MCF 10A (cell line): ENCODE measurements at regions not wholly inside any gene's neighbourhood (a gene's known extent, or its start where the extent isn't known, plus 50 kb on each side); places are given as distances from the start of the nearest gene placed in this dataset.

Experiments
- BruUV-seq: library from RNA; stranded (reverse); fragments of 400-500 nt; replicated peaks from 2 replicates; lab custom pipeline; 2021; lab: Mats Ljungman, UMichigan
- CTCF ChIA-PET: fragments of 300-600 bp; sonication (Branson Sonifier 250); formaldehyde crosslinking; extraction: SDS; loops from one replicate; lab custom pipeline; 2021; ENCODE audit warnings: antibody characterized with exemption, inconsistent platforms; lab: Yijun Ruan, JAX
- POLR2A ChIA-PET: fragments of 300-600, 350-650 bp; sonication (Branson Sonifier 250); formaldehyde crosslinking; extraction: SDS; loops from one replicate; lab custom pipeline; 2020; ENCODE audit warnings: antibody characterized with exemption, inconsistent platforms; lab: Yijun Ruan, JAX
- DNase-seq: peaks from one replicate; pipeline ENCODE4 v3.0.0-alpha.2; 2018; ENCODE audit not compliant: unreplicated experiment
- H3K27ac Mint-ChIP-seq: one replicate; pipeline ENCODE4 v1.8.0; 2022; ENCODE audit warnings: mild to moderate bottlenecking, low read depth, mixed read lengths; ENCODE audit not compliant: unreplicated experiment
- H3K27me3 Mint-ChIP-seq: one replicate; pipeline ENCODE4 v1.8.0; 2022; ENCODE audit warnings: mixed read lengths; ENCODE audit not compliant: insufficient read depth, unreplicated experiment
- H3K36me3 Mint-ChIP-seq: one replicate; pipeline ENCODE4 v1.8.0; 2022; ENCODE audit warnings: mild to moderate bottlenecking, moderate library complexity, mixed read lengths; ENCODE audit not compliant: insufficient read depth, unreplicated experiment
- H3K4me1 Mint-ChIP-seq: one replicate; pipeline ENCODE4 v1.8.0; 2022; ENCODE audit warnings: mixed read lengths; ENCODE audit not compliant: insufficient read depth, unreplicated experiment
- H3K4me3 Mint-ChIP-seq: one replicate; pipeline ENCODE4 v1.8.0; 2022; ENCODE audit warnings: mild to moderate bottlenecking, moderate library complexity, mixed read lengths; ENCODE audit not compliant: unreplicated experiment
- H3K9me3 Mint-ChIP-seq: one replicate; pipeline ENCODE4 v1.8.0; 2022; ENCODE audit warnings: mixed read lengths; ENCODE audit not compliant: unreplicated experiment
- intact Hi-C: fragments of 100-400 bp; cut with micrococcal nuclease; formaldehyde crosslinking; loops from 2 replicates; pipeline ENCODE4 v1.14.1; 2022
- TF ChIP-seq, protein P1 (sequence below): fragments of 200-600 bp; IDR thresholded peaks from one replicate; pipeline ENCODE4 v1.8.0; 2022; ENCODE audit warnings: antibody characterized with exemption, mild to moderate bottlenecking; ENCODE audit not compliant: unreplicated experiment

- Mint-ChIP-seq H3K36me3 (no peaks in the 10 kb centered on the region), H3K4me3 (no peak overlapping the region), H3K27ac (no peak overlapping the region), H3K9me3 (no peaks in the 10 kb centered on the region), H3K4me1 (peaks cover 31% of the 10 kb centered on the region), H3K27me3 (no peaks in the 10 kb centered on the region)
- CTCF ChIA-PET, result interaction anchor here (0.7 kb wide), 1 partner anchor 911 kb away, joined by 3 read pairs; no protein-coding TSS in a partner anchor
- TF ChIP-seq, protein P1, sequence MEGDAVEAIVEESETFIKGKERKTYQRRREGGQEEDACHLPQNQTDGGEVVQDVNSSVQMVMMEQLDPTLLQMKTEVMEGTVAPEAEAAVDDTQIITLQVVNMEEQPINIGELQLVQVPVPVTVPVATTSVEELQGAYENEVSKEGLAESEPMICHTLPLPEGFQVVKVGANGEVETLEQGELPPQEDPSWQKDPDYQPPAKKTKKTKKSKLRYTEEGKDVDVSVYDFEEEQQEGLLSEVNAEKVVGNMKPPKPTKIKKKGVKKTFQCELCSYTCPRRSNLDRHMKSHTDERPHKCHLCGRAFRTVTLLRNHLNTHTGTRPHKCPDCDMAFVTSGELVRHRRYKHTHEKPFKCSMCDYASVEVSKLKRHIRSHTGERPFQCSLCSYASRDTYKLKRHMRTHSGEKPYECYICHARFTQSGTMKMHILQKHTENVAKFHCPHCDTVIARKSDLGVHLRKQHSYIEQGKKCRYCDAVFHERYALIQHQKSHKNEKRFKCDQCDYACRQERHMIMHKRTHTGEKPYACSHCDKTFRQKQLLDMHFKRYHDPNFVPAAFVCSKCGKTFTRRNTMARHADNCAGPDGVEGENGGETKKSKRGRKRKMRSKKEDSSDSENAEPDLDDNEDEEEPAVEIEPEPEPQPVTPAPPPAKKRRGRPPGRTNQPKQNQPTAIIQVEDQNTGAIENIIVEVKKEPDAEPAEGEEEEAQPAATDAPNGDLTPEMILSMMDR, result no peak
- DNase-seq, result no peak
- no TSS peak for BruUV-seq
- POLR2A ChIA-PET, result interaction anchor here (0.5 to 3.7 kb wide), 5 partner anchors 15 to 785 kb away, joined by 3 to 58 read pairs (median 5); no protein-coding TSS in a partner anchor
- intact Hi-C loops, result no loop called here
These were observed 209.8 kb upstream of the MARCKS start for GRCh38 chr6:113647143-113647889.

GRCh38 chr6:113648698-113649097 is 208.4 kb upstream of the MARCKS start:
- H3K36me3 Mint-ChIP-seq, result no peaks in the 10 kb centered on the region
- intact Hi-C loops, result no loop called here
- ChIA-PET CTCF (interaction anchor here (0.7 to 1.0 kb wide), 2 partner anchors 12 to 210 kb away, joined by 3 read pairs; no protein-coding TSS in a partner anchor), POLR2A (interaction anchor here (0.6 to 3.7 kb wide), 10 partner anchors 17 to 866 kb away, joined by 3 to 35 read pairs (median 3); no protein-coding TSS in a partner anchor)
- H3K9me3 Mint-ChIP-seq, result no peaks in the 10 kb centered on the region
- no peaks in the 10 kb centered on the region for H3K27me3 Mint-ChIP-seq
- peak overlapping the region; percentile 93 for H3K27ac Mint-ChIP-seq
- peaks cover 32% of the 10 kb centered on the region for H3K4me1 Mint-ChIP-seq
- peak overlapping the region; percentile 62 for H3K4me3 Mint-ChIP-seq
- TF ChIP-seq, protein P1, result no peak
- no TSS peak for BruUV-seq
- DNase-seq, result no peak

DNA sequence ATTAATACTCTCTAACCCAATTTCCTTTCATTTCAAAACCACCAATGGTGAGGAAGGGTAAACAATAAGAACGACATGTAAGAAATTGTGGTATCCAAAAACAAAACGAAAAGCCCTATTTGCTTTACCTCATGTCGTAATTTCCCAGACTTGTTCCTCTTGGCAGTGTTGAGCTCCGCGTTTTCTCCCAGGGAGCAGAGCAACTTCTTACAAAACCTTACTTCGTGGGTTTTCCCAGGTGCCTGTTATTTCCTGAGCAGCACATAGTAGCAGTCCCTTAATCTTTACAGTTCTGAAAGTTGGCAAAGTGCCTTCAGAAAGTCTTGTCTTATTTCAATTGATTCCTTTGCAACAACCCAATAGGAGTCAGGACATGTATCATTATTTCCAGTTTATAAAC is 207.9 kb upstream of the MARCKS start:
- H3K27me3 Mint-ChIP-seq, result no peaks in the 10 kb centered on the region
- no peaks in the 10 kb centered on the region for H3K9me3 Mint-ChIP-seq
- TF ChIP-seq, protein P1, result no peak
- H3K27ac Mint-ChIP-seq, result peak overlapping the region; percentile 93
- POLR2A ChIA-PET, result interaction anchor here (0.7 to 3.7 kb wide), 9 partner anchors 17 to 866 kb away, joined by 3 to 35 read pairs (median 3); no protein-coding TSS in a partner anchor
- H3K36me3 Mint-ChIP-seq, result no peaks in the 10 kb centered on the region
- intact Hi-C loops, result no loop called here
- DNase-seq, result peak; percentile 95
- H3K4me3 Mint-ChIP-seq, result peak overlapping the region; percentile 62
- H3K4me1 Mint-ChIP-seq, result peaks cover 35% of the 10 kb centered on the region
- CTCF ChIA-PET, result interaction anchor here (0.5 to 1.0 kb wide), 3 partner anchors 71 to 1606 kb away, joined by 3 read pairs; no protein-coding TSS in a partner anchor
- BruUV-seq, result no TSS peak
